Uterus (tissue), 2 donors: ENCODE measurements at regions not wholly inside any gene's neighbourhood (a gene's known extent, or its start where the extent isn't known, plus 50 kb on each side); places are given as distances from the start of the nearest gene placed in this dataset.

Experiments
- POLR2A ChIP-seq, 2 donors: fragments of 450-650 bp; IDR thresholded peaks; one replicate each; pipeline ENCODE4 v1.6.1; 2016; ENCODE audit warnings: antibody characterized with exemption in 2 of 2, mild to moderate bottlenecking in 1 of 2, moderate library complexity in 1 of 2
- TF ChIP-seq, protein P1 (sequence below), 4 experiments: fragments of 200-600 bp in 2 of 4; fragments of 450-650 bp in 2 of 4; sonication (generic) in 2 of 4; IDR thresholded peaks; one replicate each; pipeline ENCODE4 v1.5.1; 2016 to 2019; ENCODE audit warnings: antibody characterized with exemption in 4 of 4, mild to moderate bottlenecking in 2 of 4, moderate library complexity in 1 of 4

- TF ChIP-seq, protein P1, sequence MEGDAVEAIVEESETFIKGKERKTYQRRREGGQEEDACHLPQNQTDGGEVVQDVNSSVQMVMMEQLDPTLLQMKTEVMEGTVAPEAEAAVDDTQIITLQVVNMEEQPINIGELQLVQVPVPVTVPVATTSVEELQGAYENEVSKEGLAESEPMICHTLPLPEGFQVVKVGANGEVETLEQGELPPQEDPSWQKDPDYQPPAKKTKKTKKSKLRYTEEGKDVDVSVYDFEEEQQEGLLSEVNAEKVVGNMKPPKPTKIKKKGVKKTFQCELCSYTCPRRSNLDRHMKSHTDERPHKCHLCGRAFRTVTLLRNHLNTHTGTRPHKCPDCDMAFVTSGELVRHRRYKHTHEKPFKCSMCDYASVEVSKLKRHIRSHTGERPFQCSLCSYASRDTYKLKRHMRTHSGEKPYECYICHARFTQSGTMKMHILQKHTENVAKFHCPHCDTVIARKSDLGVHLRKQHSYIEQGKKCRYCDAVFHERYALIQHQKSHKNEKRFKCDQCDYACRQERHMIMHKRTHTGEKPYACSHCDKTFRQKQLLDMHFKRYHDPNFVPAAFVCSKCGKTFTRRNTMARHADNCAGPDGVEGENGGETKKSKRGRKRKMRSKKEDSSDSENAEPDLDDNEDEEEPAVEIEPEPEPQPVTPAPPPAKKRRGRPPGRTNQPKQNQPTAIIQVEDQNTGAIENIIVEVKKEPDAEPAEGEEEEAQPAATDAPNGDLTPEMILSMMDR (IDR thresholded peaks at IDR 0.05), result no peak
- TF ChIP-seq POLR2A (IDR thresholded peaks at IDR 0.05), result no peak
These were observed 93.3 kb upstream of the ZNF267 start for GRCh38 chr16:31780342-31780741.
